GM12878 (cell line): ENCODE measurements at regions not wholly inside any gene's neighbourhood (a gene's known extent, or its start where the extent isn't known, plus 50 kb on each side); places are given as distances from the start of the nearest gene placed in this dataset.

Experiments
- ATAC-seq: fragments of 200-7000 bp; cut with Tn5 transposase; 3 replicates; pipeline ENCODE4 v1.9.1; 2020; ENCODE audit warnings: mild to moderate bottlenecking, moderate library complexity
- BruUV-seq: library from RNA; stranded (reverse); fragments of 400-500 nt; replicated peaks from 2 replicates; lab custom pipeline; 2021; lab: Mats Ljungman, UMichigan
- CTCF ChIA-PET: fragments of 300-600 bp; sonication (Branson Sonifier 250); formaldehyde crosslinking; extraction: SDS; loops from one replicate; lab custom pipeline; 2021; ENCODE audit warnings: inconsistent platforms; lab: Yijun Ruan, JAX
- POLR2A ChIA-PET: fragments of 350-600 bp; formaldehyde crosslinking; extraction: SDS; loops from one replicate; lab custom pipeline; 2021; ENCODE audit warnings: inconsistent platforms; lab: Charles Lee
- RAD21 ChIA-PET: fragments of 300-600 bp; sonication (Branson Sonifier 250); formaldehyde crosslinking; loops from one replicate; lab custom pipeline; 2023; ENCODE audit warnings: antibody characterized with exemption; ENCODE audit not compliant: unreplicated experiment; lab: Charles Lee
- SMC1A ChIA-PET: fragments of 300-600 bp; sonication (Branson Sonifier 250); formaldehyde crosslinking; loops from one replicate; lab custom pipeline; 2023; ENCODE audit not compliant: unreplicated experiment, uncharacterized antibody; lab: Charles Lee
- DNase-seq: peaks from one replicate; pipeline ENCODE4 v3.0.0-alpha.2; 2011; ENCODE audit warnings: low read depth, low spot score
- FAIRE-seq: peaks from 3 replicates; lab custom pipeline; 2011; peaks lifted over from hg19 to GRCh38; lab: Jason Lieb, UNC
- H2AFZ ChIP-seq: 2 replicates; pipeline ENCODE4 v1.6.0; 2011; ENCODE audit warnings: low read depth, low read length, control low read depth; ENCODE audit not compliant: control insufficient read depth
- H3K27ac ChIP-seq: 2 replicates; pipeline ENCODE4 v1.5.1; 2011; ENCODE audit warnings: control low read depth; ENCODE audit not compliant: control insufficient read depth, insufficient read depth
- H3K27me3 ChIP-seq, 2 experiments: replicated peaks in 1 of 2; 2 replicates each; pipeline versions ENCODE4 v1.6.0 to v1.6.1; 2011; ENCODE audit warnings: low read length in 1 of 2; ENCODE audit not compliant: control insufficient read depth in 2 of 2, insufficient read depth in 2 of 2
- H3K36me3 ChIP-seq, 2 experiments: 2 replicates each; pipeline ENCODE4 v1.5.1; 2011; ENCODE audit warnings: low read length in 1 of 2; ENCODE audit not compliant: control insufficient read depth in 2 of 2, insufficient read depth in 2 of 2
- H3K4me1 ChIP-seq: 2 replicates; pipeline ENCODE4 v1.6.1; 2011; ENCODE audit warnings: mild to moderate bottlenecking, low read length, moderate library complexity, mixed read lengths; ENCODE audit not compliant: control insufficient read depth, insufficient read depth
- H3K4me2 ChIP-seq: 2 replicates; pipeline ENCODE4 v1.6.0; 2011; ENCODE audit warnings: control low read depth; ENCODE audit not compliant: control insufficient read depth, insufficient read depth
- H3K4me3 ChIP-seq: fragments of 200-600 bp; sonication (generic); 2 replicates; pipeline ENCODE4 v1.5.1; 2016
- H3K79me2 ChIP-seq: 2 replicates; pipeline ENCODE4 v1.6.0; 2011; ENCODE audit warnings: low read length; ENCODE audit not compliant: control insufficient read depth, insufficient read depth
- H3K9ac ChIP-seq: 2 replicates; pipeline ENCODE4 v1.8.0; 2011; ENCODE audit warnings: low read length, control low read depth, mixed read lengths; ENCODE audit not compliant: control insufficient read depth, insufficient read depth
- H3K9me3 ChIP-seq: replicated peaks from 3 replicates; pipeline ENCODE4 v1.5.1; 2011; ENCODE audit warnings: mild to moderate bottlenecking, low read length; ENCODE audit not compliant: control insufficient read depth, insufficient read depth
- H4K20me1 ChIP-seq: 2 replicates; pipeline ENCODE4 v1.6.0; 2011; ENCODE audit not compliant: control insufficient read depth, insufficient read depth
- ETV6 ChIP-seq, 2 experiments: fragments of 450-650 bp in 1 of 2; IDR thresholded peaks in 1 of 2; conservative IDR thresholded peaks in 1 of 2; 2 replicates each; pipeline ENCODE4 v1.6.1; 2014; ENCODE audit warnings: antibody characterized with exemption in 1 of 2, borderline replicate concordance in 1 of 2, low read depth in 1 of 2, mild to moderate bottlenecking in 1 of 2, moderate library complexity in 1 of 2
- IKZF1 ChIP-seq: fragments of 450-650 bp; conservative IDR thresholded peaks from 2 replicates; pipeline ENCODE4 v1.6.1; 2017; ENCODE audit warnings: antibody characterized with exemption, mild to moderate bottlenecking
- IKZF2 ChIP-seq, 2 experiments: fragments of 450-650 bp; IDR thresholded peaks; 2 replicates each; pipeline ENCODE4 v1.6.1; 2017; ENCODE audit warnings: mild to moderate bottlenecking in 2 of 2, moderate library complexity in 2 of 2
- JUND ChIP-seq: IDR thresholded peaks from 2 replicates; pipeline ENCODE4 v1.6.1; 2012; ENCODE audit warnings: low read depth, mild to moderate bottlenecking, low read length, improper control_type of control experiment, moderate library complexity
- MXI1 ChIP-seq: fragments of 150-350 bp; IDR thresholded peaks from 2 replicates; pipeline ENCODE4 v1.6.1; 2011; ENCODE audit warnings: low read depth, mild to moderate bottlenecking, inconsistent platforms, low read length, improper control_type of control experiment
- MYC ChIP-seq: IDR thresholded peaks from 2 replicates; pipeline ENCODE4 v1.6.1; 2011; ENCODE audit warnings: mild to moderate bottlenecking, low read length, moderate library complexity, inconsistent platforms; ENCODE audit not compliant: insufficient read depth, insufficient replicate concordance, insufficient read length, severe bottlenecking
- NFXL1 ChIP-seq: fragments of 450-650 bp; IDR thresholded peaks from 2 replicates; pipeline ENCODE4 v1.6.1; 2017; ENCODE audit warnings: antibody characterized with exemption, mild to moderate bottlenecking, borderline replicate concordance
- NFYB ChIP-seq: IDR thresholded peaks from 2 replicates; pipeline ENCODE4 v1.6.1; 2011; ENCODE audit warnings: low read depth, mild to moderate bottlenecking, low read length, improper control_type of control experiment, moderate library complexity; ENCODE audit not compliant: insufficient read depth
- NRF1 ChIP-seq: conservative IDR thresholded peaks from 2 replicates; pipeline ENCODE4 v1.6.1; 2011; ENCODE audit warnings: mild to moderate bottlenecking, low read depth, low read length, improper control_type of control experiment
- RUNX3 ChIP-seq: IDR thresholded peaks from 2 replicates; pipeline ENCODE4 v1.6.1; 2012; ENCODE audit warnings: low read length, inconsistent platforms
- TAF1 ChIP-seq: IDR thresholded peaks from 2 replicates; pipeline ENCODE4 v1.6.1; 2011; ENCODE audit warnings: mild to moderate bottlenecking, low read depth, low read length, borderline replicate concordance
- YBX1 ChIP-seq: fragments of 450-650 bp; IDR thresholded peaks from 2 replicates; pipeline ENCODE4 v1.6.1; 2016; ENCODE audit warnings: antibody characterized with exemption
- ZBED1 ChIP-seq: IDR thresholded peaks from 2 replicates; pipeline ENCODE4 v1.6.1; 2016; ENCODE audit warnings: borderline replicate concordance
- ZNF622 ChIP-seq: fragments of 450-650 bp; IDR thresholded peaks from 2 replicates; pipeline ENCODE4 v1.6.1; 2017; ENCODE audit warnings: mild to moderate bottlenecking, inconsistent platforms
- WGBS: methylation state at CpG from one replicate; pipeline ENCODE4 v1.1.6; 2016; ENCODE audit warnings: low lambda C conversion rate; ENCODE audit not compliant: insufficient replicate concordance, insufficient coverage; ENCODE audit errors: missing lambda C conversion rate; 5-methylcytosine and 5-hydroxymethylcytosine counted together
- in situ Hi-C: fragments of 300-500 bp; cut with MboI; formaldehyde crosslinking; loops from 9 replicates; pipeline ENCODE4 v1.14.3; 2018; ENCODE audit warnings: mixed read lengths
- intact Hi-C: fragments of 100-400 bp; cut with micrococcal nuclease; formaldehyde crosslinking; loops from one replicate; pipeline ENCODE4 v1.14.2; 2022; ENCODE audit not compliant: unreplicated experiment
- TF ChIP-seq, protein P1 (sequence below): fragments of 450-650 bp; IDR thresholded peaks from 2 replicates; pipeline ENCODE4 v1.6.1; 2016; ENCODE audit warnings: mild to moderate bottlenecking, moderate library complexity, borderline replicate concordance
- TF ChIP-seq, protein P2 (sequence below): IDR thresholded peaks from 2 replicates; pipeline ENCODE4 v1.6.1; 2012; ENCODE audit warnings: improper control_type of control experiment, low read depth, low read length; ENCODE audit not compliant: insufficient replicate concordance

DNA sequence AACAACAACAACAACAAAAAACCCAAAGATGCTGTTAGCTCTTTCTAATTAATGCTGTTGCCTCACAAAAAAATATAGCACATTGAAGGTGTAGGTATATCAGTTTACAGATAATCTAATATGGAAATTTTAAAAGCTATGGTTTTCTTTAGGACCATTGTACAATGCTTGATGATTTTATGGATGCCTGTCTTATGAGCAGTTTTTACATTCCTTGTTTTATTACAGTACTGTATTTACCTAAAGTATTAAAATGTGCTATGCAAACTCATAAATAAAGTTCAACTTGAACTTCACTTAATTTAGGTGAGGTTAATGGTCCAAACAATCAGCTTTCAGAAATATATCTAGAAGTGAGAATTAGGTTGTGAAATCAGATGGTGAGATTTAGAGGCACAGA is 212.2 kb upstream of the GOLIM4 start (continued):
- TF ChIP-seq YBX1, result no peak
- no peak for TF ChIP-seq NFYB
- TF ChIP-seq RUNX3, result no peak
- TF ChIP-seq, protein P1, sequence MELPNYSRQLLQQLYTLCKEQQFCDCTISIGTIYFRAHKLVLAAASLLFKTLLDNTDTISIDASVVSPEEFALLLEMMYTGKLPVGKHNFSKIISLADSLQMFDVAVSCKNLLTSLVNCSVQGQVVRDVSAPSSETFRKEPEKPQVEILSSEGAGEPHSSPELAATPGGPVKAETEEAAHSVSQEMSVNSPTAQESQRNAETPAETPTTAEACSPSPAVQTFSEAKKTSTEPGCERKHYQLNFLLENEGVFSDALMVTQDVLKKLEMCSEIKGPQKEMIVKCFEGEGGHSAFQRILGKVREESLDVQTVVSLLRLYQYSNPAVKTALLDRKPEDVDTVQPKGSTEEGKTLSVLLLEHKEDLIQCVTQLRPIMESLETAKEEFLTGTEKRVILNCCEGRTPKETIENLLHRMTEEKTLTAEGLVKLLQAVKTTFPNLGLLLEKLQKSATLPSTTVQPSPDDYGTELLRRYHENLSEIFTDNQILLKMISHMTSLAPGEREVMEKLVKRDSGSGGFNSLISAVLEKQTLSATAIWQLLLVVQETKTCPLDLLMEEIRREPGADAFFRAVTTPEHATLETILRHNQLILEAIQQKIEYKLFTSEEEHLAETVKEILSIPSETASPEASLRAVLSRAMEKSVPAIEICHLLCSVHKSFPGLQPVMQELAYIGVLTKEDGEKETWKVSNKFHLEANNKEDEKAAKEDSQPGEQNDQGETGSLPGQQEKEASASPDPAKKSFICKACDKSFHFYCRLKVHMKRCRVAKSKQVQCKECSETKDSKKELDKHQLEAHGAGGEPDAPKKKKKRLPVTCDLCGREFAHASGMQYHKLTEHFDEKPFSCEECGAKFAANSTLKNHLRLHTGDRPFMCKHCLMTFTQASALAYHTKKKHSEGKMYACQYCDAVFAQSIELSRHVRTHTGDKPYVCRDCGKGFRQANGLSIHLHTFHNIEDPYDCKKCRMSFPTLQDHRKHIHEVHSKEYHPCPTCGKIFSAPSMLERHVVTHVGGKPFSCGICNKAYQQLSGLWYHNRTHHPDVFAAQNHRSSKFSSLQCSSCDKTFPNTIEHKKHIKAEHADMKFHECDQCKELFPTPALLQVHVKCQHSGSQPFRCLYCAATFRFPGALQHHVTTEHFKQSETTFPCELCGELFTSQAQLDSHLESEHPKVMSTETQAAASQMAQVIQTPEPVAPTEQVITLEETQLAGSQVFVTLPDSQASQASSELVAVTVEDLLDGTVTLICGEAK, result no peak
- no peak for TF ChIP-seq NFXL1
- TF ChIP-seq IKZF1, result no peak
- TF ChIP-seq ZNF622, result no peak
- TF ChIP-seq JUND, result no peak
- no peak for TF ChIP-seq ZBED1

DNA sequence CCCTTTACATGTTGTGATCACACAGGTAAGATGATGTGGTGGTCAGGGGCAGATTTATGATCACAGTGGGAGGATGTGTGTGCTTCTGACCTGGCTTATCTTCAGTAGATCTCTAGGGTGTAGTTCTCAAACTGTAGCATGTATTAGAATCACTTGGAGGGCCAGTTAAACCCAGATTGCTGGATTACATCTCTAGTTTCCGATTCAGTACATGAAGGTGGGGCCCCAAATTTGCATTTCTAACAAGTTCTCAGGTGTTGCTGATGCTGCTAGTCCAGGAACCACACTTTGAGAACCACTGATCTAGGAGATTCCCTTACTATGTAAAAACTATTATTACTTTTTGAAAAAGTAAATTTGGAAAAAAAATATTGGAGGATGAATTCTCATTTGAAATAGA is 199.3 kb upstream of the GOLIM4 start:
- no peak for FAIRE-seq
- WGBS, result 0% methylated on average over 1 of the region's 1 CpG
- Histone ChIP-seq H3K27me3 (no peaks in the 10 kb centered on the region), H4K20me1 (no peaks in the 10 kb centered on the region), H3K36me3 (no peaks in the 10 kb centered on the region), H3K79me2 (no peaks in the 10 kb centered on the region), H3K4me2 (no peak overlapping the region), H2AFZ (no peak overlapping the region), H3K4me3 (no peak overlapping the region), H3K9me3 (no peaks in the 10 kb centered on the region), H3K27ac (no peak overlapping the region), H3K4me1 (no peaks in the 10 kb centered on the region), H3K9ac (no peak overlapping the region)
- in situ Hi-C loops, result no loop called here
- RAD21 ChIA-PET, result no interaction called here
- CTCF ChIA-PET, result interaction anchor here (0.7 kb wide), 1 partner anchor 1449 kb away, joined by 3 read pairs; no protein-coding TSS in a partner anchor
- intact Hi-C loops, result no loop called here
- SMC1A ChIA-PET, result no interaction called here
- POLR2A ChIA-PET, result no interaction called here
- no peak for DNase-seq
- BruUV-seq, result no TSS peak
- peak; percentile 39 for ATAC-seq
- TF ChIP-seq MYC (no peak), MXI1 (no peak), ETV6 (conservative IDR thresholded peaks at IDR 0.05 in 1 of 2, IDR thresholded peaks at IDR 0.05 in 1 of 2; ENCODE audit: borderline replicate concordance in 1 of 2, low read depth in 1 of 2) (no peak), IKZF2 (IDR thresholded peaks at IDR 0.05) (no peak), IKZF1 (no peak), TAF1 (no peak), NRF1 (no peak)
- TF ChIP-seq, protein P2, sequence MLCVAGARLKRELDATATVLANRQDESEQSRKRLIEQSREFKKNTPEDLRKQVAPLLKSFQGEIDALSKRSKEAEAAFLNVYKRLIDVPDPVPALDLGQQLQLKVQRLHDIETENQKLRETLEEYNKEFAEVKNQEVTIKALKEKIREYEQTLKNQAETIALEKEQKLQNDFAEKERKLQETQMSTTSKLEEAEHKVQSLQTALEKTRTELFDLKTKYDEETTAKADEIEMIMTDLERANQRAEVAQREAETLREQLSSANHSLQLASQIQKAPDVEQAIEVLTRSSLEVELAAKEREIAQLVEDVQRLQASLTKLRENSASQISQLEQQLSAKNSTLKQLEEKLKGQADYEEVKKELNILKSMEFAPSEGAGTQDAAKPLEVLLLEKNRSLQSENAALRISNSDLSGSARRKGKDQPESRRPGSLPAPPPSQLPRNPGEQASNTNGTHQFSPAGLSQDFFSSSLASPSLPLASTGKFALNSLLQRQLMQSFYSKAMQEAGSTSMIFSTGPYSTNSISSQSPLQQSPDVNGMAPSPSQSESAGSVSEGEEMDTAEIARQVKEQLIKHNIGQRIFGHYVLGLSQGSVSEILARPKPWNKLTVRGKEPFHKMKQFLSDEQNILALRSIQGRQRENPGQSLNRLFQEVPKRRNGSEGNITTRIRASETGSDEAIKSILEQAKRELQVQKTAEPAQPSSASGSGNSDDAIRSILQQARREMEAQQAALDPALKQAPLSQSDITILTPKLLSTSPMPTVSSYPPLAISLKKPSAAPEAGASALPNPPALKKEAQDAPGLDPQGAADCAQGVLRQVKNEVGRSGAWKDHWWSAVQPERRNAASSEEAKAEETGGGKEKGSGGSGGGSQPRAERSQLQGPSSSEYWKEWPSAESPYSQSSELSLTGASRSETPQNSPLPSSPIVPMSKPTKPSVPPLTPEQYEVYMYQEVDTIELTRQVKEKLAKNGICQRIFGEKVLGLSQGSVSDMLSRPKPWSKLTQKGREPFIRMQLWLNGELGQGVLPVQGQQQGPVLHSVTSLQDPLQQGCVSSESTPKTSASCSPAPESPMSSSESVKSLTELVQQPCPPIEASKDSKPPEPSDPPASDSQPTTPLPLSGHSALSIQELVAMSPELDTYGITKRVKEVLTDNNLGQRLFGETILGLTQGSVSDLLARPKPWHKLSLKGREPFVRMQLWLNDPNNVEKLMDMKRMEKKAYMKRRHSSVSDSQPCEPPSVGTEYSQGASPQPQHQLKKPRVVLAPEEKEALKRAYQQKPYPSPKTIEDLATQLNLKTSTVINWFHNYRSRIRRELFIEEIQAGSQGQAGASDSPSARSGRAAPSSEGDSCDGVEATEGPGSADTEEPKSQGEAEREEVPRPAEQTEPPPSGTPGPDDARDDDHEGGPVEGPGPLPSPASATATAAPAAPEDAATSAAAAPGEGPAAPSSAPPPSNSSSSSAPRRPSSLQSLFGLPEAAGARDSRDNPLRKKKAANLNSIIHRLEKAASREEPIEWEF, result no peak
